IMR-90 (cell line): ENCODE measurements at regions not wholly inside any gene's neighbourhood (a gene's known extent, or its start where the extent isn't known, plus 50 kb on each side); places are given as distances from the start of the nearest gene placed in this dataset.

Experiments used
- CEBPB ChIP-seq: IDR thresholded peaks from 2 replicates; pipeline ENCODE4 v1.6.1; 2012; ENCODE audit warnings: low read depth, low read length, improper control_type of control experiment
- CTCF ChIP-seq: conservative IDR thresholded peaks from 2 replicates; pipeline ENCODE4 v1.5.1; 2012; ENCODE audit warnings: mild to moderate bottlenecking, low read depth, low read length, improper control_type of control experiment
- POLR2A ChIP-seq: IDR thresholded peaks from 2 replicates; pipeline ENCODE4 v1.6.1; 2012; ENCODE audit warnings: mild to moderate bottlenecking, low read depth, low read length
- RAD21 ChIP-seq: IDR thresholded peaks from 2 replicates; pipeline ENCODE4 v1.6.1; 2012; ENCODE audit warnings: low read length, improper control_type of control experiment
- SMC3 ChIP-seq: fragments of 150-350 bp; IDR thresholded peaks from 2 replicates; pipeline ENCODE4 v1.6.1; 2016; ENCODE audit warnings: low read depth, mild to moderate bottlenecking, antibody characterized with exemption, low read length, moderate library complexity

- TF ChIP-seq CTCF (no peak), RAD21 (no peak), SMC3 (no peak), POLR2A (no peak), CEBPB (no peak)
These were observed 112.1 kb upstream of the NWD2 start for GRCh38 chr4:37132351-37132974.
